Body of pancreas (tissue), 4 donors: ENCODE measurements at regions not wholly inside any gene's neighbourhood (a gene's known extent, or its start where the extent isn't known, plus 50 kb on each side); places are given as distances from the start of the nearest gene placed in this dataset.

Experiments used
- ATAC-seq: fragments of 150-250 bp; one replicate; pipeline ENCODE4 v1.9.1; 2016
- DNase-seq, 4 donors: peaks; one replicate each; pipeline ENCODE4 v3.0.0-alpha.2; 2019
- H3K27ac ChIP-seq, 4 donors: fragments of 200-600 bp; sonication (generic); 1 replicate in 3 of 4; 2 replicates in 1 of 4; pipeline versions ENCODE4 v1.5.1 to v1.6.1; 2016 to 2019; ENCODE audit warnings: mild to moderate bottlenecking in 1 of 4, mixed read lengths in 1 of 4, moderate library complexity in 1 of 4
- H3K27me3 ChIP-seq, 2 donors: fragments of 200-600 bp; sonication (generic); one replicate each; pipeline ENCODE4 v1.6.0; 2016; ENCODE audit warnings: mild to moderate bottlenecking in 1 of 2
- H3K36me3 ChIP-seq, 2 donors: fragments of 200-600 bp; sonication (generic); replicated peaks in 1 of 2; 2 replicates each; pipeline ENCODE4 v1.5.1; 2016; ENCODE audit warnings: low read depth in 2 of 2; ENCODE audit not compliant: insufficient read depth in 1 of 2
- H3K4me1 ChIP-seq: fragments of 200-600 bp; sonication (generic); one replicate; pipeline ENCODE4 v1.6.0; 2016
- H3K4me3 ChIP-seq, 2 donors: fragments of 200-600 bp; sonication (generic); 1 replicate in 1 of 2; 2 replicates in 1 of 2; pipeline ENCODE4 v1.5.1; 2016 to 2019
- H3K9me3 ChIP-seq, 3 donors: fragments of 200-600 bp; sonication (generic); 1 replicate in 2 of 3; 2 replicates in 1 of 3; pipeline ENCODE4 v1.5.1; 2016
- CTCF ChIP-seq, 7 experiments: fragments of 450-650 bp in 4 of 7; fragments of 200-600 bp in 3 of 7; sonication (generic) in 3 of 7; IDR thresholded peaks; one replicate each; pipeline ENCODE4 v1.5.1; 2016 to 2019; ENCODE audit warnings: antibody characterized with exemption in 7 of 7
- POLR2A ChIP-seq, 3 donors: fragments of 450-650 bp; IDR thresholded peaks; one replicate each; pipeline ENCODE4 v1.6.1; 2016; ENCODE audit warnings: antibody characterized with exemption in 3 of 3, mild to moderate bottlenecking in 2 of 3
- WGBS, 2 donors: methylation state at CpG; one replicate each; pipeline ENCODE4 v1.1.5; 2017; 5-methylcytosine and 5-hydroxymethylcytosine counted together
- intact Hi-C: fragments of 100-400 bp; cut with DNase I; formaldehyde crosslinking; loops from one replicate; pipeline ENCODE4 v1.15.1; 2023

- no peak overlapping the region for H3K4me3 ChIP-seq
- H3K27ac ChIP-seq, result no peak overlapping the region
Observed at GRCh38 chr11:122046438-122046837, 69.6 kb downstream of the BLID start.

DNA sequence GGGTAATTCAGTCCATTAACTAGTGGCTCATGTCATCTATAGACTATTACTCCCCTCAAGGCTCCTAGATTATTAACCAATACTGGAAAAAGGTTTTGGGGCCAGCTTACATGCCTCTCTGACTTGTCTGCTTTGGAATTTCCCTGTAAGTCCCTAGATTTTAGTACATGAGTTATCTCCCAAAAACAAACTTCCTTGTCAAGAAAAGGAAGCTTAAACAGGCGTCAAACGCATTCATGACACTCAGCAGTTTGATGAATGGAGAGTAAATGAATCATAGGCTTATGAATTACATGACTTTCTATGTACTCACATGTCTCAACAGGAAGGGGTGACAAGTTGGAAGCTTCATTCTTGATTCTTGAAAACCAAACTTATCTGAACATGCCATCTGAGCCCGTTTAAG is 70.8 kb downstream of the BLID start:
- DNase-seq (no peak), ATAC-seq (no peak)
- 30 to 32% methylated on average over 3 of the region's 3 CpGs for WGBS, 2 donors

More at GRCh38 chr11:122046438-122046837, 69.6 kb downstream of the BLID start:
- intact Hi-C loops, result no loop called here
- H3K27me3 ChIP-seq, result no peaks in the 10 kb centered on the region
- TF ChIP-seq POLR2A (IDR thresholded peaks at IDR 0.05), result no peak
- TF ChIP-seq CTCF (IDR thresholded peaks at IDR 0.05), result no peak
- no peaks in the 10 kb centered on the region for H3K36me3 ChIP-seq
- H3K4me1 ChIP-seq, result no peaks in the 10 kb centered on the region
- no peak for ATAC-seq
- DNase-seq, result no peak
- no peaks in the 10 kb centered on the region for H3K9me3 ChIP-seq
- WGBS, 2 donors, result 81 to 86% methylated on average over 4 of the region's 4 CpGs

DNA sequence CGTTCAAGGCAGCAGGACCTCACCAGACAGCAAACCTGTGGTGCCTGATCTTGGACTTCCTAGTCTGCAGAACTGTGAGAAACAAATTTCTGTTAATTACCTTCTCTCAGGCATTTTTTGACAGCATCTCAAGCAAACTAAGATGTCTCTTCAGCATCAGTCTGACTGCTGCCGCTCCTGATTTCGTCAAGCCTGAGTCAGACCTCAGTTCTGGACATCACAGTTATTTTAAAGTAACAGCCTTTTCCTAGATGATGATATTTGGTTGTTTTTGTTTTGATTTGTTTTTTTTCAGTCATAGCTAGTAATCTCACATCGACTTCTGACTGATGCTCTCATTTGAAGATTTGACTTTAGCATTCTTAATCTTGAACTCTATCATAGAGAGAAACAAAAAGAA is 71.9 kb downstream of the BLID start:
- WGBS, 2 donors, result 54 to 61% methylated on average over 4 of the region's 4 CpGs
- DNase-seq, result no peak
- no peaks in the 10 kb centered on the region for H3K36me3 ChIP-seq

More for the DNA sequence above, 70.8 kb downstream of the BLID start:
- no peaks in the 10 kb centered on the region for H3K9me3 ChIP-seq
- no peak overlapping the region for H3K4me3 ChIP-seq
- TF ChIP-seq CTCF (IDR thresholded peaks at IDR 0.05), result no peak
- TF ChIP-seq POLR2A (IDR thresholded peaks at IDR 0.05), result no peak
- H3K36me3 ChIP-seq, result no peaks in the 10 kb centered on the region
- no peaks in the 10 kb centered on the region for H3K27me3 ChIP-seq
- no peak overlapping the region for H3K27ac ChIP-seq
- intact Hi-C loops, result no loop called here
- no peaks in the 10 kb centered on the region for H3K4me1 ChIP-seq

DNA sequence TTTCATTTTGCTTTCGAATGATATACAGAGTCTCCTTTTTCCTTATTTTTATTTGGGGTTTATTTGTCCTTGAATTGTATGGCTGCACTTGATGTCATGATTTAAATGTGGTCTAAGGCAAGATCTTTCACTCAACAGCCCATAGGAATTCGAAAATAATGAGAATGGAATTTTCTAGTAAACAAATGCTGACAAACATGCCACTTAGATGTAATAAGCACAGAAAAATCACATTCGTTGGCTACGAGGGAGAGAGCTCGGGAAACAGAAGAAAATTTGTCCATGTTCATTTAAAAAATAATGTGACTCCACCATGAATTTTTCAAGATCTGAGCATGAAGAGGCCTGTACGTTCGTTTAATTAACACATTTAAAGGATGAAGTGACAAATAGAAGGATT is 73.0 kb downstream of the BLID start:
- Histone ChIP-seq H3K27me3 (no peaks in the 10 kb centered on the region), H3K27ac (no peak overlapping the region), H3K36me3 (no peaks in the 10 kb centered on the region), H3K9me3 (no peaks in the 10 kb centered on the region), H3K4me3 (no peak overlapping the region), H3K4me1 (no peaks in the 10 kb centered on the region)
- ATAC-seq (no peak), DNase-seq (no peak)
- TF ChIP-seq POLR2A (IDR thresholded peaks at IDR 0.05) (no peak), CTCF (IDR thresholded peaks at IDR 0.05) (no peak)
- WGBS, 2 donors, result 16 to 30% methylated on average over 7 of the region's 7 CpGs
- intact Hi-C loops, result no loop called here

More for the DNA sequence above, 71.9 kb downstream of the BLID start:
- TF ChIP-seq CTCF (IDR thresholded peaks at IDR 0.05) (no peak), POLR2A (IDR thresholded peaks at IDR 0.05) (no peak)
- Histone ChIP-seq H3K27ac (no peak overlapping the region), H3K9me3 (no peaks in the 10 kb centered on the region), H3K27me3 (no peaks in the 10 kb centered on the region), H3K4me3 (no peak overlapping the region), H3K4me1 (no peaks in the 10 kb centered on the region)
- intact Hi-C loops, result no loop called here
- no peak for ATAC-seq

DNA sequence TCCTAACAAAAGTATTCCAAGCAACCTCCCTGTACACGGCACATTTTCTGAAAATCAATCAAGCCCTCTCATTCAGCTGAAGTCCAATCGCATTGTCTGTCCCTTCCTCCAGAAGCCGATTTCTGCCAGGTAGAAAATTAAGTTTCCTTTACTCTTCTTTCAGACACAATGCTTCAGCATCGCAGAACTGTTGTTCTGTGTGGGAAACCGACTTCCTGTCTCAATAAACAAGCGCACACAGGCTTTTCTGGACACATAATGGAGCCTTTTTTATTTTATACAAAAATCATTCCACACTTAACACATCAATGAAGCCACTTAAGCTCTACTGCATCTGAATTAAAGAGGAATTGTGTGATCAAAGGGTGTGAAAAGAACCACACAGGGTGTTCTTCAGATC is 75.6 kb downstream of the BLID start:
- H3K9me3 ChIP-seq, result no peaks in the 10 kb centered on the region
- no peak overlapping the region for H3K4me3 ChIP-seq
- intact Hi-C loops, result no loop called here
- TF ChIP-seq POLR2A (IDR thresholded peaks at IDR 0.05) (no peak), CTCF (IDR thresholded peaks at IDR 0.05) (no peak)
- no peaks in the 10 kb centered on the region for H3K36me3 ChIP-seq
- no peak overlapping the region for H3K27ac ChIP-seq
- 19 to 39% methylated on average over 6 of the region's 6 CpGs for WGBS, 2 donors
- DNase-seq (no peak), ATAC-seq (no peak)
- H3K27me3 ChIP-seq, result no peaks in the 10 kb centered on the region
- no peaks in the 10 kb centered on the region for H3K4me1 ChIP-seq
